Activated CD4-positive, alpha-beta T cell treated with anti-CD3 and anti-CD28 coated beads, Interleukin-2, amount 50 U/mL, for 1 hour (primary cell): ENCODE measurements at regions not wholly inside any gene's neighbourhood (a gene's known extent, or its start where the extent isn't known, plus 50 kb on each side); places are given as distances from the start of the nearest gene placed in this dataset.
A peak's percentile ranks its signal among the peaks of the same experiment; 100 is the strongest.
"Not testable (repeated sequence)": the region's sequence is repeated elsewhere in the genome, so short reads cannot be mapped to it uniquely, and the experiment has no call there.

ENCODE experiments used
- DNase-seq: peaks from one replicate; pipeline ENCODE4 v3.0.0-alpha.2; 2020

GRCh38 chr10:31188792-31189406 is 130.1 kb upstream of the ZEB1 start:
- no peak for DNase-seq

GRCh38 chr10:31190488-31190887 is 128.5 kb upstream of the ZEB1 start:
- DNase-seq: no peak

DNA sequence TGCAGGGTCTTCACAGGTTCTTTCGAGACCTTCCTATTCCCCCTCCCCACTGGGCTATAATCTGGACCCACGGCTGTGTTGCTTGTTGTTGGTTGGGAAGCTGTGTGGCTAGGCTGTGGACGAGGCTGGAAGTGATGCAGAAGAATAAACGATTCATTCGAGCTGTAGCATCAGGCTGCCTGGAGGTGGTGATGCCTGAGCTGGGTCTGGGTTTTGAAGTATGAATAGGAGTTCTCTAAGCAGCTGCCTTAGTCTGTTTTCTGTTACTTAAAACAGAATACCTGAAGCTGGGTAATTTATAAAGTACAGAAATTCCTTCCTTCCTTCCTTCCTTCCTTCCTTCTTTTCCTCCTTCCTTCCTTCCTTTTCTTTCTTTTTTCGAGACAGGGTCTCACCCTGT is 126.5 kb upstream of the ZEB1 start:
- DNase-seq: no peak

DNA sequence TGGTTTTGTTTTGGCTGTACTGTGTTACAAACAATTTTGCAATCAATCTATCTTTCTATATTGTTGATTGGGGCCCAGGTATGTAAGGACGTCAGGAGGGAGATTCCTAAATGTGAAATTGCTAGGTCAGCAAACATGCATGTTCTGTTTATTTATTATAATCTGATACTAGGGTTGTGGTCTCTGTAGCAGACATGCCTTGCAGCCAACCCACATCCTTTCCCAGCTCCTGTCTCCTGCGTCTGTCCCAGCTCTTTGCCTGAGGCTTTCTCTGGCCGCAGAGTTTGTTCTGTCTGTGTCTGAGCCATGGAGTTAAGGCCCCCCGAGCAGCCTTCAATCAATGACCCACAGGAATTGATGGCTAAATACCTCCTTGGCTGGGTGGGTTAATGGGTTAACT is 124.0 kb upstream of the ZEB1 start:
- no peak for DNase-seq

GRCh38 chr10:31197886-31198285 is 121.1 kb upstream of the ZEB1 start:
- DNase-seq: no peak

DNA sequence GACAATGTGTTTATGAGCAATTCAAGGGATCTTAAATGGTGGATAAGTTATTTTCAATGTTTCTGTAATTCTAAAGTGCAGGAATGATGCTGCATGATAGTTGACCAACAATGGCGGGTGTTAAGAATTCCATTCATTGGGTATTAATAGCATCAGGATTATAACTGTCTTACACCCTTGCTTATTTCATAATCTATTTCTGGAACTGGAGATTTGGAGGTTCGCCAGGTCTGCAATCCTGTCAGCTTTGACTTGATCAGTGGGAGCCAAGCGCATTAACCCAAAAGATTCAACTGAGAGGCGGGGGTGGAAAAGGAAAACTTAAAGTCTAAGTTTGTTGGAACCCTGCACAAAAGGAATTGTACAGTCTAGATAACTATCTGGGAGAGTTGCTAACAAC is 114.9 kb upstream of the ZEB1 start:
- DNase-seq: no peak

DNA sequence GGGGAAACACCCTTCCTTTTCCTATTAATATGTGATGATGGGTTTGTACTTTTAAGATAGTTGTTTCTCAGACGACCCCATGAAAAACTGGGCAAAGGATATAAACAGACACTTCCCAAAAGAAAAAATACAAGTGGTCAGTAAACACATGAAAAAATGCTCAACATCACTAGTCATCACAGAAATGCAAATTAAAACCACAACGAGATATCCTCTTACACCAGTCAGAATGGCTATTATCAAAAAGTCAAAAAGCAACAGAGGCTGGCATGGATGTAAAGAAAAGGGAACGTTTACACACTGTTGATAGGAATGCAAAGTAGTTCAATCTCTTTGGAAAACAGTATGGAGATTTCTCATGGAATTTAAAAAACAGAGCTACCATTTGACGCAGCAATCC is 111.4 kb upstream of the ZEB1 start:
- no peak for DNase-seq

GRCh38 chr10:31209478-31209877 is 109.5 kb upstream of the ZEB1 start:
- DNase-seq: no peak

- DNase-seq: no peak
Observed at GRCh38 chr10:31210190-31210589, 108.8 kb upstream of the ZEB1 start.

- no peak for DNase-seq
Observed at GRCh38 chr10:31213959-31214358, 105.1 kb upstream of the ZEB1 start.

DNA sequence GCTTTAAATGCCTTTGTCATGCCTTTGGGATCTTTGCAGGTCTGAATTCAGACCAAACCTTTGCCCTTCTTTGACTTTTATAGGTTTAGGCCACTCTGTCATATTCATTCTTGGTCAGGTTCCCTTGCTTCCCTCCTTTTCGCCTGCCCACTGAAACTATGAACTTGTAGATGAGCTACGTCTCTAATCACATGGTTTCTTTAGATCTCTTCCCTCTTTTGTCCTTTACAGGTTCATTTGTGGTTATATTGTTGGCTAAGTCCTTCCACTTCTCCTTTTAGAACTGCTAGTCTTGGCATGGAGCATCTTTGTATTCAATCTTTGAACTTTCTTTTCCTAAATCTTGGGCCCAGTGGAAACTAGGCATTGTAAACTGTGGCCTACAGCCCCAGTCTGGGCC is 104.0 kb upstream of the ZEB1 start:
- no peak for DNase-seq

GRCh38 chr10:31219306-31219705 is 99.7 kb upstream of the ZEB1 start:
- no peak for DNase-seq

GRCh38 chr10:31228780-31229179 is 90.2 kb upstream of the ZEB1 start:
- DNase-seq: not testable (repeated sequence)

DNA sequence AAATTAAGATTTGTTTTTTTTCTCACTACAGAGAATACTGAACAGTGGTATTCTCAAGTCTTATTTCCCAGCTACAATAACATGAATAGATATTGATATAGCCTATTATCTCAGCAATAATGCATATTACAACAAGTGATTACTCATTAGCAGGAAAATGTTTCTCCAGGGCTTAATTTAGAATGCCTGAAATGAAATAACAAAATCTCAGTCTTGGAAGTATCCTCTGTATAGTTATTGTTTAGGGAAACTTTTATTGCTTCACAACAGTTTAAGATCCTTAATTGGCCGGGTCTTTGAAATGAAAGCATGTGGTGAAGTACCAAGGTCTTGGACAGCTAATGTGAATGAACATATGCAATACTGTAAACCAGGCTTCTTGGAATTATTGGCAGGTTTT is 79.1 kb upstream of the ZEB1 start:
- no peak for DNase-seq

- peak; percentile 1 for DNase-seq
Observed at GRCh38 chr10:31242902-31243301, 76.1 kb upstream of the ZEB1 start.

DNA sequence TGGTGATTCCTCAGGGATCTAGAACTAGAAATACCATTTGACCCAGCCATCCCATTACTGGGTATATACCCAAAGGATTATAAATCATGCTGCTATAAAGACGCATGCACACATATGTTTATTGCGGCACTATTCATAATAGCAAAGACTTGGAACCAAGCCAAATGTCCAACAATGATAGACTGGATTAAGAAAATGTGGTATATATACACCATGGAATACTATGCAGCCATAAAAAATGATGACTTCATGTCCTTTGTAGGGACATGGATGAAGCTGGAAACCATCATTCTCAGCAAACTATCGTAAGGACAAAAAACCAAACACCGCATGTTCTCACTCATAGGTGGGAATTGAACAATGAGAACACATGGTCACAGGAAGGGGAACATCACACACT is 67.9 kb upstream of the ZEB1 start:
- not testable (repeated sequence) for DNase-seq

- no peak for DNase-seq
Observed at GRCh38 chr10:31253237-31253636, 65.8 kb upstream of the ZEB1 start.

GRCh38 chr10:31261511-31262311 is 57.3 kb upstream of the ZEB1 start:
- DNase-seq: no peak

GRCh38 chr10:31262672-31263071 is 56.3 kb upstream of the ZEB1 start:
- DNase-seq: no peak

DNA sequence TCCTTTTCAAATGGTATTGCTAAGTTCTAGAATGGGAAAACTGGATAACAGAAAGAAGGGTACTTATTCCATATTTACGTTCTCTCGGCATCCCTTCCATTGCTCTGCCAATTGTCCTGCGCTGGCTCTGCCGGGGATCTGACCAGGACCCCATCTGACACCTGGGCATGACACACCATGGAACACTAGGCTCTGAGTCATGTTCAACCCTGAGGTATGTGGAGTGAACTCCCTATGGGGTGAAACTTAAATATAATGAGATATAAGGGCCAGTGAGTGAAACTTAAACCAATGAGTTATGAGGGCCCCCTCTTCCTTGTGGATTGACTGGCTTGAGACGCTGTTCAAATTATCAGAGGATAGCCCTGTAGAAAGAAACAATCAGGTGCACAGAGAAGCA is 55.1 kb upstream of the ZEB1 start:
- no peak for DNase-seq

GRCh38 chr10:31268444-31269303 is 50.3 kb upstream of the ZEB1 start:
- DNase-seq: no peak
